ENCODE measurements at regions not wholly inside any gene's neighbourhood (a gene's known extent, or its start where the extent isn't known, plus 50 kb on each side); places are given as distances from the start of the nearest gene placed in this dataset.

- TF ChIP-seq ZBTB4 (CRISPR knock-in tag; IDR thresholded peaks at IDR 0.05), result no peak
- no peak for TF ChIP-seq BCLAF1 (IDR thresholded peaks at IDR 0.05)
- no peak for TF ChIP-seq MLLT1 (IDR thresholded peaks at IDR 0.05)
- no peak for TF ChIP-seq ASH2L (IDR thresholded peaks at IDR 0.05; ENCODE audit: borderline replicate concordance, low read depth)
- TF ChIP-seq HSF1 (IDR thresholded peaks at IDR 0.05; ENCODE audit: low read depth, low read length), result no peak
- TF ChIP-seq BACH1 (IDR thresholded peaks at IDR 0.05; ENCODE audit: borderline replicate concordance), result no peak
- peak; percentile 59; the same call in 1 of the 2 replicates for TF ChIP-seq YY1 (IDR thresholded peaks at IDR 0.05; ENCODE audit: low read depth, low read length)
- TF ChIP-seq SKIL (IDR thresholded peaks at IDR 0.05; ENCODE audit: low read depth, poor library complexity, severe bottlenecking), result peak; percentile 27
- TF ChIP-seq IKZF1 (conservative IDR thresholded peaks at IDR 0.05), result 0 out of 2 replicates have a peak, but pooled peaks have one; percentile 27
- peak; percentile 80 for TF ChIP-seq SMC3 (IDR thresholded peaks at IDR 0.05; ENCODE audit: borderline replicate concordance, low read length)
Measured at GRCh38 chr13:40069173-40070044, 413.9 kb downstream of the COG6 start (continued).
